GM08714 (cell line): ENCODE measurements at regions not wholly inside any gene's neighbourhood (a gene's known extent, or its start where the extent isn't known, plus 50 kb on each side); places are given as distances from the start of the nearest gene placed in this dataset.

Experiments
- H3K4me3 ChIP-seq: fragments of 200-500 bp; sonication (Bioruptor generic); 2 replicates; pipeline ENCODE4 v1.5.1; 2014; ENCODE audit warnings: mild to moderate bottlenecking, low read length, inconsistent platforms
- ZNF274 ChIP-seq: IDR thresholded peaks from 2 replicates; pipeline ENCODE4 v1.6.1; 2012; ENCODE audit warnings: mild to moderate bottlenecking, low read depth, low read length

DNA sequence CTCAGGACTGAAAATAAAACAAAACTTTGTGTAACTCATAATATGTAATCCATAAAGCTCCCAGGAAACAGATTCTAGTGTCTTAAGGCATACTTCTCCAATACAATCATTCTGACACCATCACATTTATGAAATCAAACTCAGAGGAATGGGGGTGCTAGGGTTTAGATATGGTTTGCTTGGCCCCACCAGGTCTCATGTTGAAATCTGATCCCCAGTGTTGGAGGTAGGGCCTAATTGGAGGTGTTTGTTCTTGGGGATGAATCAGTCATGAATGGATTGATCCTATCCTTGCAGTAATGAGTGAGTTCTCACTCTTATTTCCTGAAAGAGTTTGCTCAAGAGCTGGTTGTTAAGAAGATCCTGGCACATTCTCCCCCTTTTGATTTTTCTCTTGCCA lies 380.9 kb downstream of the ETS1 start:
- no peak for TF ChIP-seq ZNF274
- H3K4me3 ChIP-seq: no peak overlapping the region

GRCh38 chr11:128205796-128206195 lies 381.6 kb downstream of the ETS1 start:
- TF ChIP-seq ZNF274: no peak
- no peak overlapping the region for H3K4me3 ChIP-seq

DNA sequence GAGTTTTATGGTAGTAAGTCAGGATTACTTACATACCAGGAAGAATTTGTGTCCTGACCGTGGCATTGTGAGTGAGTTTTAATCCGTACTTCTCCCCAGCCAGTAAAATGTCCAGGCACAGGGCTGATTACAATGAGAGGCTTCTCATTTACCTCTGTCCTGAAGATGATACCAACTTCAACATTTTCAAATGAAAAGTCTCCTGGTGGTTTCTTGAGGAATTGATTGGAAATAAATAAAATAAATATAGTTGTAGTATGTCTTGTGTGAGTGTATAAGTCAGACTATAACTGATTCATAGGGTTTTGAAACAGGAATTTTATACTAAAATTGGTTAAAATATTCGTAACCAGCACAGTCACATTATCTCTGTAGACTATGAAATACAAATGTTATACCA lies 382.5 kb downstream of the ETS1 start:
- TF ChIP-seq ZNF274: no peak
- H3K4me3 ChIP-seq: no peak overlapping the region

DNA sequence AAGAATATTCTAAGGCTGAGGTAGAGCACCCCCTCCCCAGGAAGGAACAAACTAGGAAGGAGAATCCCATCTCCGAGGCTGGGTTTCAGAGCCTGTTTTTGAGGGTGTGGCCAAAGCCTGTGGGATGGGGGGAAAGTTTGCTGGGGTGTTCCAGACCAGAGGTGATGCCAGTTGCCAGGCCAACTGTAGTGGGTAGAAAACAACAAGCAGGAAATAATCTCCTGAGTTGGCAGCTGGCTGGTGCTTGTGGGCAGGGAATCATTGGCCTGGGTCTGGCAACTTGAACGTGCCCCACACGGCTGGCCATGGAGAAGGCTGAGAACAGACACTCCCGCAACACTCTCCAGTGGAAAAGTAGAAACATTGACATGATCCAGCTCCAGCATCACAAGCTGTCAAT lies 385.6 kb downstream of the ETS1 start:
- H3K4me3 ChIP-seq: no peak overlapping the region
- TF ChIP-seq ZNF274: no peak

GRCh38 chr11:128201009-128201408 lies 386.3 kb downstream of the ETS1 start:
- TF ChIP-seq ZNF274: no peak
- no peak overlapping the region for H3K4me3 ChIP-seq

- no peak overlapping the region for H3K4me3 ChIP-seq
- no peak for TF ChIP-seq ZNF274
Observed at GRCh38 chr11:128200467-128200866, 386.9 kb downstream of the ETS1 start.

- H3K4me3 ChIP-seq: no peak overlapping the region
Observed at GRCh38 chr11:128198216-128198772, 389.1 kb downstream of the ETS1 start.

GRCh38 chr11:128196235-128196634 lies 391.1 kb downstream of the ETS1 start:
- TF ChIP-seq ZNF274: no peak
- no peak overlapping the region for H3K4me3 ChIP-seq

More at GRCh38 chr11:128198216-128198772, 389.1 kb downstream of the ETS1 start:
- no peak for TF ChIP-seq ZNF274

DNA sequence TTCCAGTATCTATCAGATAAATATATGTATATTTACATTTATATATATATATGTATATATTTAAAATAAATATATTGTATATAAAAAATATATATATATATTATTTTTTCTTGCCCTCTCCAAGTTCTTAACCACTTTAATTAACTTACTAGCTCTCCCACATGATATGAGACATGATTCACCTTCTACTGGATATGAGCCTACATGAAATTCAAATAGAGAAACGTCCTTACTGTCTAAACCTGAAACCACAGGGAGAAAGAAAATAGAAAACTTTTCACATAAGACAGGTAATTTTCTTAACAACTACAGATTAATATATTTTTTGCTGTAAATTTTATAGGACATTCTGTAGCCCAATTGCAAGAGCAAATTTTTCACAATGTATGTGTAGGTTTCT lies 391.6 kb downstream of the ETS1 start:
- no peak for TF ChIP-seq ZNF274
- H3K4me3 ChIP-seq: no peak overlapping the region

DNA sequence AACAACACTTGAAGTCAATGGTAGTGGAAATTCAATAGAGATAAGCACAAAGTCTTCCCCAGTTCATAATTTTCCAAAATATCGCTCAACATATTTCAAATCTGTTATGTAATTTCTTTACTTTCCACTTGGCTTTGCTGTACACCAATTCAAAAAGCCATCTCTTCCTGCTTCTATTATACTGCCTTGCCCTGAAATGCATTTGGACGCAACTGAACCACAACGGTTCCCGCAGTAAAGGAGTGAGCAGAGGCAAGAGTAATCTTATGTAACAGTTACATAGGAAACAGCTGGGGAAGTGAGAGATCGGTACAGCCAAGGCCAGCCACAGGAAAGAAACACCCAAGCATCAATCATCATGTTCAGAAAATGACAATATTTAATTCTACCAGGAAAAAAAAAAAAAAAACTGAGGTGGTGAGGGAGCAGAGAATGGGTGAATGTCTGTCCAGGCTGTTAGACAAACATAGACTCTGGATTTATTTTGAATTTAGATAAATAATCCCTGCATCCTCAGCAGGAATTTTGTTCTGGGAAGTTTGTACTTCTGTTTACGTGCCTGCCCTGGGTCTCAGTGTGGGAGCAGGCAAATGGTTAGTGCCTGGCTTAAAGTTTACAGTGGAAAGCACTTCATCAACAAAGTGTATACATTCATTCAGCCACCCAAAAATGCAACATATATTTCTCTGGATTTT lies 392.2 kb downstream of the ETS1 start:
- H3K4me3 ChIP-seq: no peak overlapping the region
- no peak for TF ChIP-seq ZNF274

DNA sequence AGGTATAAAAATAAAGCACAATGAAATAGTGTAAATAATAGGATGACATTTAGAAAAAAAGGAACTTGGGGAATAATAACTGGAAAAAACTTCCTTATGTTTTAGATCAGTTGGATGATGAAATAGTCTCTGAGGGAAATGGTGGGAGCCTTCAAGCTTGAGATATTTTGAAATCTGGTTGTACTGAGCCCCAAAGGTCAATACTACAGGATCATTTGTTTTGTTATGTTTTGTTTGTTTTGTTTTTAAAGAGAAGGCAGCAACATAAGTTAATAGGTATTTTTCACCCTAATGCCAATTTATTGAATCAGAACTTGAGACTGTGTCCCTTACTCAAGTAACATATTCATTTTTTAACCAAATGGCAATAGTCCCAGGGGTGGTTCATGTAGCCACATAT lies 393.1 kb downstream of the ETS1 start:
- TF ChIP-seq ZNF274: no peak
- H3K4me3 ChIP-seq: no peak overlapping the region

DNA sequence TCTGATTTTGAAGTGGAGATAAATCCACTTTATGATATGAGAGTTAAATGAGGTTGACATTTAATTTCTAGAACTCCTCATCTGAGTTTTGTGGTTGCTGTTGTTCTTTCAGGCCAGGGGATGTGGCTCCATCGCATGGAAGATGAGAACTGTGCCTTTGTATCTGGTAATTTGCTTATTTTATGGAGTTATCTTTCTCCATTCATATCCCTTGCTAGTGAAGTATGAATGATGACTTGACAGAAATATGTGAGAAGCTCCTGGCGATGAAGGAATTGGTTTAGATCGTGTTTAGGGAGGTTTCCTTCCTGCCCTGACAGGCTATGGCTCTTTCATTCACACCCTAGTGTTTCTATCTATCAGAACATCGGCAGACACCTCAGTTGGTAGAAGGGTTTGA lies 393.7 kb downstream of the ETS1 start:
- H3K4me3 ChIP-seq: no peak overlapping the region
- TF ChIP-seq ZNF274: no peak

- no peak overlapping the region for H3K4me3 ChIP-seq
- no peak for TF ChIP-seq ZNF274
Observed at GRCh38 chr11:128190312-128190711, 397.0 kb downstream of the ETS1 start.

GRCh38 chr11:128189823-128190222 lies 397.5 kb downstream of the ETS1 start:
- no peak for TF ChIP-seq ZNF274
- no peak overlapping the region for H3K4me3 ChIP-seq

DNA sequence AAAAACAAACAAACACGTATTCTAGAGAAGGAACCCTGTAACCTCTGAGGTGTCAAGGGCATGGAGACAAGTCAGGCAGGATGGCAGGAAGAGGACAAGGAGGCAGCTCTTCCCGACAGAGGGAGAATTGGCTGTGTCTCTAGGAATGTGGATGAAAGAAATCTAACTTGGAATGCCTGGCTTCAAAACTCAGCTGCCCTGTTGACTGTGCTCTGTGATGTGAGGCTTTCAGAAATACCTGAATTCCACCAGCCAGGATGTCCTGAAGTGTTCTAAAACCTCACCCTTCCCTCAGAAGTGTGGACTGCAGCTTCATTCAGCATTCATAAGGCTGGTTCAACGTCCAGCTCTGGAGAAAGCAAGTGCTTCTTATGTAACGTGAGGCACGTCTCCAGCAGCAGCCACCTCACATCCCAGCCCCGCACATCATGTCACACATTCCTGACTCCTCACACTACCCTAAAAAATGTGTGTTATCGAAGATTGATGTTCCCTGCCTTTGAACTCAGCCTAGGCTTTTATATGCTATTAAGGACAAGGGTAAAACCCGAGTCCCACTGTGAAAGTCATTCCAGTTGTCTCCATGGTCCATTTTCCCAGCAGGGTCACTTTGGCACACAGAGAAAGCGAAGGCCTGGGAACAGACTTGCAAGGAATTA lies 398.9 kb downstream of the ETS1 start:
- TF ChIP-seq ZNF274: no peak
- H3K4me3 ChIP-seq: no peak overlapping the region
